Kasumi-1 (cell line): ENCODE measurements at regions not wholly inside any gene's neighbourhood (a gene's known extent, or its start where the extent isn't known, plus 50 kb on each side); places are given as distances from the start of the nearest gene placed in this dataset.

ENCODE experiments used
- DNase-seq, 2 experiments: peaks; one replicate each; lab custom pipeline; 2025; lab: John Stamatoyannopoulos, UW

DNA sequence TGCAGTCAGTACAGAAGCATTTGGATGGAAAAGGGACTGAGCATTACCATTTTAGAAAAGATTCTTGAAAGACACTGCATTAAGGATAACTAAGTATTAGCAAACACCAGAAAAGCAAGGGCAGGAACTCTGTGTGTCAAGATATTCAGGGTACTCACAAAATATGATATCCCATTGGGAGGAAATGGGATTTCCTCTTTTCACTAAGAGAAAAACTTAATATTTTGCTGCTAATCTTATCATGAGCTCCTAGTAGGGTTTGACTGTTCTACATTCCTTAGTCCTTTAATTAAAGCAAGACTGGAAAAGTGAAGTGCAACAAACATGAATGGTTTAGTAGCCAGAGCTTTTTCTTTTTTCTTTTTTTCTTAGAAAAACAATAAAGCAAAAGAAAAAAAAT, 305.9 kb upstream of the ADGRL4 start:
- DNase-seq, result no peak

DNA sequence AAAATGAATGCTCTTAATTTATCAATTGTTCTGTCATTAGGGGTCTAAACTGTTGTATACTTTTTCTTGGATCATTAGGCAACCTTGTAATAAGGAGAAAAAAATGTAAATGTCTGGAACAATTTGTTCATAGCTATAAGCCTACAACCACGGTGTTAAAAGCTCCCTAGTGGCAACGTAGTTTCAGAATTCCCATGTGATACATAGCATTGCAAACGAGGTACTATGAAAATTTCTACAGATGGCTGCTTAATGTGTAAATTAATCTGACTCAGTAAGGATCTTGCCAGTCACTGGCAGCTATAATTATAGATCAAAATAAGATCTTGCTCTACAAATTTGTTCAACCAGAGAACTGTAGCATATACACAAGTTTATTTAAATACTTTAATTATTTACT, 304.1 kb upstream of the ADGRL4 start:
- DNase-seq, result no peak

DNA sequence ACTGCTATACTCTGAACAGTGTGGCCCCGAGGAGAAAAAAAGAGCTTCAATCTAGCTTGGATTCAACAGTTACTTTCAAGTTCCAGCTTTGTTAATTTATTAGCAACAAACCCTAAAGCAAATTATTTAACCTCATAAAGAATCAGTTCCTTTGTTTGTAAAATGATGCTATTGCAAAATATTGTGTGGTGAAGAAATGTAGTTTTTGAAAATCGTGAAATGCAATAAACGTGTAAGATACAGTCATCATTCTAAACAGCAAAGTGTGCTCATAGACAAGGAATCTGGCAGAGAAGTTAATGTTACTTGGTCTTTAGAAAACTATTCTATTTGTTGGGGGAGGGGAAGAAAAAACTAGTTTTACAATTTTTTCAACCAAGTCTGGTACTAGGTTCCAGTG, 297.6 kb upstream of the ADGRL4 start:
- DNase-seq, result no peak

DNA sequence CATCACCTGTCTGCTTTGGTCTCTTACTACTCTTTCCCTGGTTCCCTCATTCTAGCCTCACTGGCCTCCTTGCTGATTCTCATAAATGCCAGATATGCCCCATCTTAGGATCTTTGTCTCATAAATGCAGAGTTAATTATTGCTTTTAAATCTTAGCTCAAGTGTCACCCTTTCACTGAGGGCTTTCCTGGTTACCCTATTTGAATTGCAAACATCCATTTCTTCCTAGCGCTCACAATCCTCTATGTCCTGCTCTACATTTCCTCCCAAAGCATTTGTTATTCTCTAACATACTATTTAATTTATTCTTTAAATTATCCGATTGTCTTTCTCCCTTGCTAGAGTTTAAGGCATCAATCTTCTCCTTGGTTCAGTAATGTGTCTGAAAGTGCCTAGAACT, 296.5 kb upstream of the ADGRL4 start:
- DNase-seq, result no peak

DNA sequence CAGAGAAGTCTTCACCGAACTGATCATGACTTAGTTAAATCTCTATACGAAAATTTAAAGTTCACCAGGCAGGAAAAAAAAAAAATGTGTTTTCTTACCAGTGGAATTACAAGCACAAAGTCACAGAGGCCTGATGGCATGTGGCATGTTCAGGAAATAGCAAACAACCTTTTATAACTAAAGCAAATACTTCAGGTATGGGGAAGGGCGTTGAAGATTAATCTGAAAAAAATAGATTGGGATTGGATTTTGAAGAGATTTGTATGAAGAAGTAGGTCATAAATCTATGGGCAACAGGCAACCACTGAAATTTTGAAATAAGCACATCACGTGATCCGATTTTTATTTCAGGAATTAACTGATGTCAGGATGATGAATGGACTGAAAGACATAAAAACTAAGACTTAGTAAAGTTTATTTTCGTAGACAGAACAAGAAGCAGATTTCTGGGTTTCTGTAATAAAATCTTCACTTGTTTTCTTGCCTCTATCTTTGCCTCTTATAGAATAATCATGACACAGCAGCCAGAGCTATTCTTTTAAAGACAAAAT, 295.9 kb upstream of the ADGRL4 start:
- DNase-seq, result no peak

DNA sequence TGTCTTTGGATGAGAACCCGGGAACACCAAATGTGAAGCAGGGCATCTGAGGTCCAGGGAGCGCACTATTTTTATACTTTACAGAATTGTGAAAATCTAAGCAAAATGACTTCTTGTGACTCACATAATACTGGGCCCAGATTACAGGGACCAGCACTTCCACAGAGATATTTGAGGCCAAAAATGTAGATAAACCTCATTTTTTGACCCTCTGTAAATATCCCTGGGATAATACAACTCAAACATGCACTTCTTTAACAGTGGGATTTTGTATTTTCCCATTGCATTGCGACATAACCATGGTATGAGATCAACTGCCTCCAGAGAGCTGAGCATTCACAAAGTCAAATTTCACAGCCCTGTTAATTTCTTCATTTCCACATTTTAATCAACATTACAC, 289.4 kb upstream of the ADGRL4 start:
- DNase-seq, result no peak

DNA sequence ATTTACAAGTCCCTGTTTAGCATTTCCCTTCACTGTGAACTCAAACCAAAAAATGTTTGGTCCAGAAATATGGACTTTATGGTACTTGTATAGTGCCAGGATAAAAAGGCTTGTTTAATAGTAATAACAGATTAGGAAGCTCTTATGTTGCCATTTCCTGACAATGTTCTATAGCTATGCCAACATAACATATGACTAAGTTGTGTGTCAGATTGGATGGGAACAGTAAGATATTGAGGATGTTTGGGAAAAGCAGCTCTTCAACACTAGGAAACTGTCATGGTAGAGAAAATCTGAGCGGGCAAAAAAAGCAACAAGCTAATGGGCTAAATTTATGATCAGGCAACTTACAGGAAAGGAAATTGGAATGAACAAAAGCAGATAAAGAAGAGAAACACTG, 287.1 kb upstream of the ADGRL4 start:
- DNase-seq, result no peak

DNA sequence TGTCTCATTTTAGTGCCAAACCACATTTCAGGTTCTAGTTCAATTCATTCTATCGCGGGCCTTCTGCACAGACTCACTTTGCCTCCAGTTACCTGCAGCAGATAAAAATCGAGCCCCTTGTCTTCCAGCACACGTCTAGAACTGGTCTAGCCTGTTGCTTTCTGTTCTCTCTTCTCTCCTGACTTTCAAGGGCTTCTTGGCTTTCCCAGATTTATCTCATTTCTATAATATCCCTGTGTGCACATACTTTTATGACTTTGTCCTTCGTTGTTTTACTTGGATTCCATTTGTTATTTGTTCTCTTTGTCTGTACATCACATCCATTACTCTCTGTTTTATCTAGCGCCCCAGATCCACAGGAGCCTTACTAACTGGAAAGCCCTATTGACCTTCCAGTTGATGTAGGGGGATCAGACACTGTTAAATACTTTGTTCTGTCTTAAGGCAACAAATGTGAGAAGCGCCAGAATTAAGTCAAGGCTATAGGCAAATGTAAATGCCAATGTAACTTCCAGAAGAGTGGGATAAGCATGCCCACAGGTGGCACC, 284.5 kb upstream of the ADGRL4 start:
- DNase-seq, result no peak

DNA sequence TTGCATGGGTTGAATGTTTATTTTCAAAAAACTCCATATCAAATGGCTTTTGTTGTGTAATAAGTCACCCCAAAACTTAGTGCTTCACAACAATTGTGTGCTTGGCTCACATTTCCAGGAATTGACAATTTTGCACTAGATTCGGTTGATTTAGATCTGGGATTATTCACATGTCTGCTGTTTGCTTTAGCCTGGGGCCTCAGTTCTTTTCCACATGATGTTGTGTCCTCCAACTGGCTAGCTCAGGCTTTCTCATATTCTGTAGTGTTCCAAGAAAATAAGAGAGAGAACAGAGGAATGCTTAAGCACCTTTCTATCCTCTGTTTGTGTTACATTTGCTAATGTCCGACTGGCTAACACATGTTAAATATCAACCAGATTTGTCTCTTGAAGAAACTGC, 281.5 kb upstream of the ADGRL4 start:
- DNase-seq, result no peak

DNA sequence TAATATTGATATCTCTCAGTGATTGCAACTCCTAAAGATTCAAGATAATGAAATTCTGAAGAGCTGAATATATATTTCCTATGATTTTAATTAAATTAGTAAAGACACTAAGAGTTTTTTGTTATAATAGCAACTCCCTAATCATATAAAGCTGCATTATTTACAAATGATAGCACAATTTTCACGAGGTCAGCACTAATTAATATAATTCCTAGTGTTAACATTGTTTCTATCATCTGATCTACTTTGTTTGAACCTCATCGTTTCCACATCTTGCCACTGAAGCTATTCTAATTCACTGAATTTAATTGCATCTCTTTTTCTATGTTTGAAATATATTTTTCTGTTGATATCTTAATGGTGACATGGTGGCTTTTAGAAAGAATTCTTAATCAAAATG, 279.1 kb upstream of the ADGRL4 start:
- no peak for DNase-seq

DNA sequence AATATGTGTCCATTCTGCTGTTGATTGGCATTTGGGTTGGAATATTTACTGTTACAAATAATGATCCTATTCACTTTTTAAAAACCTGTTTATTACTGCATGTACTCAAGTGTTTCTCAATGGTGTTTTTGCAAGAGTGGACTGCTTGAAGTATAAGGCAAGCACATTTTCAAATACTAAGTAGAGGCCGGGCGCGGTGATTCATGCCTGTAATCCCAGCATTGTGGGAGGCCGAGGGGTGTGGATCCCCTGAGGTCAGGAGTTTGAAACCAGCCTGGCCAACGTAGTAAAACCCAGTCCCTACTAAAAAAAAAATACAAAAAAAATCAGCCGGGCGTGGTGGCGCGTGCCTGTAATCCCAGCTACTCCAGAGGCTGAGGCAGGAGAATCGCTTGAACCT, 276.9 kb upstream of the ADGRL4 start:
- no peak for DNase-seq

DNA sequence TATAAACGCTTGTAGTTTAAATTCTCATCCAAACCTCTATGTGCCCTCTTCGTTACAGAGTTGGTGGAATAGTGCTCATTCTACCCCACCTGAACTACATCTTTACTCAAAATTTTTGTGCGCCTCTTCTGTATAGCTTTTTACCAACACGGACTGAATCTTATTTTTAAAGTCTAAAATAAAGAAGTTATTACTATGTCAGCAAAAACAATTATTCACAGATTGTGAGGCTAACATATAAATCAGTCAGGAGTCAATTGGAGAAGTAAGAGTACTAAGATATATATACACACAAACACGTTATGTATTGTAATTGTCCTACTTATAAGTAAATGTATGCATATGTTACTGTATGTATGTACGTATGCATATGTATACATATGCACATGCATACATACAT, 274.9 kb upstream of the ADGRL4 start:
- DNase-seq, result no peak

DNA sequence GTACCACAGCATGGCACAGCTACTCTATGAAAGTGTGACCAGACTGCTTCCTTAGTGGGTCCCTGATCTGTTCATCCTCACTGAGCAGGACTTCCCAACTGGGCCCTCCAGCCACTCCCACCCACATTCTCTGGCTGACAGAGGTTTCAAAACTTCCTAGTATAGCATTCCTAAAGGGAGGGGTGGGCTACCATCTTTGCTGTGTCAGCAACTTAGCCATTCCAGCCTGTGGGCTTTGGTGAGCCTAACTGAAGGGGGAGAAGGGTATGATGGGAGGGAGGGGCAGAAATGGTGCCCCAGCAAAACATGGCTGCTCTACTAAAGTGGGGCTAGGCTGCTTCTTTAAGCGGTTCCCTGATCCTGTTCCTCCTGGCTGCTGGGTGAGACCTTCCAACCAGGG, 265.2 kb upstream of the ADGRL4 start:
- DNase-seq, result no peak

DNA sequence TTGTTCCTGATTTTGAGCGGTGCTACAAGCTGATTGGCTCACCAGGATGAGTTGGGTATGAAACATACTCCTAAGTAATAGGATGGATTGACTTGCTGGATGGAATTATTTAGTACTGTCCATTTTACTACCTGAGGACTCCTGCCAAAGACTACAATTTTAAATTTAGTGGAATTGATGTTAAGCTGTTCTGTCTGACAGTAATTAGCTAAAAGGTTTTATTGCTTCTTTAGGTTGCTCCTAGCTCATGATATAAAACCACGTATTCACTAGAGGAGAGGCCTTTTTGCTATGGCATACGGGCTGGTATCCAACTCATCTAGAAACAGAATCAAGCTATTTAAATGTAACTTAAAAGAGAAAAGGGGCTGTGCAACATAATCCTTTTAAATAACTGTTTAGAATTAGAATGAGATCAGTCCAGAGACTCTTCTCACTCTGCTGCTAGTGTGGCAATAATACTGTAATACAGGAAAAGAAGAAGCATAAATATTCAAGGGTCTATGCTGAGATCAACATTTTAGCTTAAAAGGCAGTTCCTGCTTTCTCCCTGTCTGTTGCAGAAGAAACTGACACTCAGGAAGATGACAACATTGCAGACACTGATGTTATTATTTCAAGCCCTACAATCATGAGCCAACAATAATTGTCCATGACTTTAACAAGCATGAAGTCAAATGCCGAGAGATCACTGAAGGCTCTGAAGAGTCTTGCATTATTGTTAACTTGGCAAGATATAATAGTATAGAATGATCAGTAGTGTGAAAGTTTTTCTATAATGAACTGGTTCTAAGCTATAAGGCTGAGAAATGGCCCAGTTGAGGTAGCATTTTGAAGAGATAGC, 258.7 kb upstream of the ADGRL4 start:
- peak; percentile 1 to 18 for DNase-seq

DNA sequence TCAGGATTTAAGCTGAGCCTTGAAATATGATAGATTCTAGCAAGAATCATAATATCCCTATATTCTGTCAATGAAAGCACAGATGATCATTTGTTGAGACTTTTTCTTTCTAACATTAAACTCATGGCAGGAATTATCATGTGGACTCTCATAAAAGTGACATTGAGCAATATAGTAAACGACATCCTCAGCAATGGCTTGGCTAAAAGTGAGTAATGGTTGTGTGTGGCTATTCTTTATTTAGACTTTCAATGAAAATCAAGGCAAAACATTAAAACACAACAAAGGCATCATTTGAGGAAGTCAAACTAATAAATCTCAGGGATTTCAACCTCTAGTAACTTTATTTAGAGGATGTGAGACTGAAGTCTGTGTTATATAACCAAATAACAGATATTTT, 257.8 kb upstream of the ADGRL4 start:
- DNase-seq, result no peak

DNA sequence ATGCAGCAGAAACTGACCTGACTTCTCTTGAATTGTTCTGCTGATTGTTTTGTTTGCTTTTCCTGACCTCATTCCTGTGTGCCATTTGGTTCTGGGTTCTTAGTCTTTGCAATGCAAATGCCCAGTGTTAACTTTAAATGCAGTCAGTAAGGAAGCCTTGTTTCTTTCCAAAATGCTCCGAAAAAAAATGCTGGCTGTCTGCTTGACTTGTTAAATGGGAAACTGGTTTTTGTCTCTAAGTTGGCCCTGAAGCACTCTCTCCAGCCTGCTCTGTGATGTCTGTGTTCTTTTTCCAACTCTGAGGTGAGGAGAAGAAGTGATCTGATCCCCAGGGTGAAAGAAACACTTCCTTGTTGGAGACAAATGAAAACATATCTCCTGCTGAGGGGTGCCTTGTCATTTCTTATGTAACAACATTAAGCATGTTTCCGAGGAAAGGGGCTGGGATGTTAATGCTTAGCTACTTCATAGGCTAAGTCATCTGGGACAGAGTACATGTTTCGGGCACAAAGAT, 256.3 kb upstream of the ADGRL4 start:
- no peak for DNase-seq

DNA sequence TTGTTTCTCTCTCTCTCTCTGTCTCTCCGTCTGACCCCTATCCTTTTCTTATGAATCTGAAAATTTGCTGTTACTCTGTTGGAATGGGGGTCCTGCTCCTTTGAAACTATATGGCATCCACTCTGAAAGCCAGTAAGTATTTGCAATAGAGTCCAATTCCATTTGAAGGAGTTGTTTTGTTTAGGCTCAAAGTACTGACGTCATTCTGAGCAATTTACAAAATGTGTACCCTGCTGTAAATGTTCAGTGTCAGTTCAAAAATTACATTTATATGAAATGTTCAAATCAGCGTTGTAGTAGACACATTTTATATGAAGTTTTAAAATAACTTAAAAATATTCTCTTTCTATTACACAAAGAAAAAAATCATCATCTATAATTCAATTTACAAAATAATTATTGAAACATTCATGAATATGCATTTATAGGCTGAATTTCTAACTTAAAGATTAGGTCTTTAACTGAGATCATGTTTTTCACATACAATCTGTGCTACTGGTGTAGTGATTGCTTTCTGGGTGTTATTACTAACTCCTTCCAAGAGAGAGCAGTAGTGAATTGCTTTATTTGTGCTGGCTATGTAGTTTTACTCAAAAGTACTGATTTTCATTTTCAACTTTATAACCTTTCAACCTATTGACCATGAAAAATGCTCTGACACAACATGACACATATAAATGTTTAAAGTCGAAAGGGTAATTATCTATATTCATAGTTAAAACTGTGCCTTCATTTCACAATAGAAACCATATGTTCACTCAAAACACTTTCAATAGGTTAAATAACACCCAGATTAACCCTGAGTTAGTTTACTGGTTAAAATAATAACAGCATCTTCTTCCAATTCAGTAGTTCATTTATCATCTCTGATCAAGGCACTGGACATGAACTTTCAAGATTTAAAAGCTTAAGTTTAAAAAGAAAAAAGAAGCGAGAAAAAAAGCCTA, 253.1 kb upstream of the ADGRL4 start:
- DNase-seq, result peak; percentile 30 to 57

DNA sequence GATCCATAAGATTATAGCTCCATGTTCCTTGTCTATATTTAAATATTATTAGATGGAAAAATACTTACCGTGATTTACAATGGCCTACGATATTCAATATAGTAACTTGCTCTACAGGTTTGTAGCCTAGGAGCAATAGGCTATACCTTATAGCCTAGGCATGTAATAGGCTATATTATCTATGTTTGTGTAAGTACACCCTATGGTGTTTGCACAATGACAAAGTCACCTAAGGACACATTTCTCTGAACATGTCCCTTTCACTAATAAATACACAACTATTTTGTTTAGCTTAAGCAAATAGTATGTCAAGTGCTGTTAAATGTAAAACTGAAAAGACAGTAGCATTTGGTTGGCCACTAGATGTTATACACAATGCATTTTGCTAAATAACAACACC, 248.9 kb upstream of the ADGRL4 start:
- no peak for DNase-seq

DNA sequence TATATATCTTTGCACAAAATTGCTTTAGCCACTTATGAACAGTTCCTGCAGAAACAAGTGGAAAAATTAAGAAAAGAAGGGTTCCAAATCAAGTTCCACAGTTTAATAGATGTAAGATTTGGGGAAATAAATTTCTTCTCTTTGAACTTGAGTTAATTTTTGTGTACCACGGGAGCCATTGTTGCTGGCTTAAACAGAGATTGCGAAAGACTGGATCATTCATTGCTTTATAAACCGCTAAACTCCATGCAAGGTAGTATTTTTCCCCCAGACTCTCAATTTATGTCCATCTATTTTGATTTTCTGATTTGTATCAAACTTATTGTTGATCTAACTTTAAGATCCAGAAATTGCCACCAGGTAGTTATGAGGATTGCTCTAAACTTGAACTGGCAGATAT, 246.1 kb upstream of the ADGRL4 start:
- DNase-seq, result no peak

DNA sequence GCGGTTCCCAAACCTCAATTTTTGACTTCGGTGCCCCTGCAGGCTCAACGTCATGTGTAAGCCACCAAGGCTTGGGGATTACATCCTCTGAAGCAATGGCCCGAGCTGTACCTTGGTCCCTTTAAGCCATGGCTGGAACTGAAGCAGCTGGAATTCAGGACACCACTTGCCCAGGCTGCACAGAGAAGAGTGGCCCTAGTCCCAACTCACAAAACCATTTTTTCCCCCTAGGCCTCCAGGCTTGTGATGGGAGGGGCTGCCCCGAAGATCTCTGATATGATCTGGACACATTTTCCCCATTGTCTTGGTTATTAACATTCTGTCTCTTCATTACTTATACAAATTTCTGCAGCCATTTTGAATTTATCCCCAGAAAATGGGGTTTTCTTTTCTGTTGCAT, 233.3 kb upstream of the ADGRL4 start:
- DNase-seq, result no peak

DNA sequence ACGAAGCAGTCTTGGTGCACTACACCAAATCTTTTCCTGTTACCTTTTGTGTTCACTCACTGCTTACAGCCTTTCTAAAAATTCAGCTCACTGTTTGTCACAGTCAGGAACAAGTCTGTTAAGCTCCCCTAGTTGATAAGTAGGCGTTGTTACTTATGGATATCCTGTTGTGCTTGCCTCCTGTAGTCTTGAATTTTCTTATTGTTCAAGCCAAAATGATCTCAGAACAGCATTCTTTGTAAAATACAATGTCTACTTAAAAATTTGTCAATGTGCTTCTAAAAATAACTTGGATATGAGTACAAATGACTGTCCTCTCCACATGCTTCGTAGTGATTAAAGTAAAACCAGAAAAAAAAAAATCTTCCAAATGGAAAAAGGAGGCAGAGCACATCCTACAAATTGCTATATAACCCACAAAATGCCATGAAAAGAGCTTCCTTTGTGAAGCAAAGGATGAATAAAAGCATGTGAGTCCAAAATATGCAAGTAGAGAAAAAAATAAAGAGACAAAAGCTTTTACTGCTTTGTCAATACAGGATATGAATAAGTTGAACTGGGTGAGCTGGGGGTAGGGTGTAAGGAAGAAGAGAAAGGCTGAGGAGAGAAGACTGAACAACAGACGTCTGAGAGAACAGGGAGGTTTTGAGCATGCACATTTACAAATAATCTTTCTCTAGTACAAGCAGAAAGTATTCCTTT, 228.9 kb upstream of the ADGRL4 start:
- DNase-seq, result no peak

DNA sequence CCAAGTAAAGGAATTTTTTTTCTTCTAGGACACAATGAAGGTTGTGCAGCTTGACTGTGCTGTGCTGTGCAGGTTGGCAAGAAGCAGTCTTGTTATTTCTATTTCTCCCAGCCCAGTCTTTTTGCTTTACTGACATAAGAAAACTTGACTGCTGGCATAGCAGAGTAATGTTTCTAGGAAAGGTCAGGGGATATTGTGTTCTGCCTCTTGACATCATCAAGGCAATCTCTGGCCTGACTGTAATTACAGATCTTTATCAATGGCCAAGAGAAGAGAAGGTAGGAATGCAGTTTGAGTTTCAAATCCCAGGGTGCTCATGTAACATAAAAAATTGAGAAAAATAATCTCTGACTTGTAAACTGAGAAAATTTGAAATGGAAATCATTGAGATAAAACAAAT, 226.3 kb upstream of the ADGRL4 start:
- no peak for DNase-seq
